ENCODE measurements at regions not wholly inside any gene's neighbourhood (a gene's known extent, or its start where the extent isn't known, plus 50 kb on each side); places are given as distances from the start of the nearest gene placed in this dataset.

GRCh38 chr9:105171589-105171988 is 72.9 kb upstream of the SLC44A1 start:
- H2AFZ ChIP-seq (ENCODE audit: low read length) = no peak overlapping the region
- H3K4me2 ChIP-seq (ENCODE audit: low read length) = no peak overlapping the region
- ChIA-PET POLR2A (interaction anchor here (0.5 kb wide), 1 partner anchor 311 kb away, joined by 4 read pairs; no protein-coding TSS in a partner anchor), CTCF (ENCODE audit: unreplicated experiment) (interaction anchor here (1.0 kb wide), 1 partner anchor 244 kb away, joined by 3 read pairs; no protein-coding TSS in a partner anchor)
- no peak for DNase-seq (ENCODE audit: low spot score)
- H3K4me1 ChIP-seq (ENCODE audit: insufficient read depth, low read length, poor library complexity, severe bottlenecking) = no peaks in the 10 kb centered on the region
- no TSS peak for BruUV-seq (replicated peaks)
- no peaks in the 10 kb centered on the region for H4K20me1 ChIP-seq (ENCODE audit: insufficient read depth, low read length)
- H3K79me2 ChIP-seq (ENCODE audit: insufficient read depth, low read depth, low read length) = no peaks in the 10 kb centered on the region
- TF ChIP-seq CTCF (conservative IDR thresholded peaks at IDR 0.05; ENCODE audit: low read length) (no peak), EZH2phosphoT487 (IDR thresholded peaks at IDR 0.05; ENCODE audit: borderline replicate concordance, low read depth, low read length) (no peak)
- H3K4me3 ChIP-seq (ENCODE audit: low read depth, low read length, poor library complexity, severe bottlenecking) = no peak overlapping the region
- no peak overlapping the region for H3K27ac ChIP-seq (ENCODE audit: low read depth, low read length, poor library complexity, severe bottlenecking)
- no peaks in the 10 kb centered on the region for H3K36me3 ChIP-seq (ENCODE audit: insufficient read depth, low read length)
- intact Hi-C loops (cut with micrococcal nuclease; ENCODE audit: unreplicated experiment) = no loop called here
- no peaks in the 10 kb centered on the region for H3K9me2 ChIP-seq (ENCODE audit: insufficient read depth, low read length)
- no peaks in the 10 kb centered on the region for H3K9me3 ChIP-seq (ENCODE audit: low read length)

GRCh38 chr9:105172436-105172835 is 72.0 kb upstream of the SLC44A1 start:
- Histone ChIP-seq H3K9me3 (ENCODE audit: low read length) (no peaks in the 10 kb centered on the region), H3K9me2 (ENCODE audit: insufficient read depth, low read length) (no peaks in the 10 kb centered on the region), H3K4me1 (ENCODE audit: insufficient read depth, low read length, poor library complexity, severe bottlenecking) (no peaks in the 10 kb centered on the region), H4K20me1 (ENCODE audit: insufficient read depth, low read length) (no peaks in the 10 kb centered on the region), H3K4me2 (ENCODE audit: low read length) (no peak overlapping the region), H3K27ac (ENCODE audit: low read depth, low read length, poor library complexity, severe bottlenecking) (no peak overlapping the region), H3K36me3 (ENCODE audit: insufficient read depth, low read length) (no peaks in the 10 kb centered on the region), H2AFZ (ENCODE audit: low read length) (no peak overlapping the region), H3K4me3 (ENCODE audit: low read depth, low read length, poor library complexity, severe bottlenecking) (no peak overlapping the region), H3K79me2 (ENCODE audit: insufficient read depth, low read depth, low read length) (no peaks in the 10 kb centered on the region)
- intact Hi-C loops (cut with micrococcal nuclease; ENCODE audit: unreplicated experiment) = no loop called here
- ChIA-PET CTCF (ENCODE audit: unreplicated experiment) (interaction anchor here (1.0 kb wide), 1 partner anchor 243 kb away, joined by 3 read pairs; no protein-coding TSS in a partner anchor), POLR2A (interaction anchor here (0.6 to 0.9 kb wide), 2 partner anchors 9 to 94 kb away, joined by 3 read pairs; no protein-coding TSS in a partner anchor)
- TF ChIP-seq EZH2phosphoT487 (IDR thresholded peaks at IDR 0.05; ENCODE audit: borderline replicate concordance, low read depth, low read length) = no peak
- no peak for TF ChIP-seq CTCF (conservative IDR thresholded peaks at IDR 0.05; ENCODE audit: low read length)
- no peak for DNase-seq (ENCODE audit: low spot score)
- no TSS peak for BruUV-seq (replicated peaks)

- Histone ChIP-seq H3K9me3 (ENCODE audit: low read length) (no peaks in the 10 kb centered on the region), H3K9me2 (ENCODE audit: insufficient read depth, low read length) (no peaks in the 10 kb centered on the region), H4K20me1 (ENCODE audit: insufficient read depth, low read length) (no peaks in the 10 kb centered on the region), H3K36me3 (ENCODE audit: insufficient read depth, low read length) (no peaks in the 10 kb centered on the region), H3K4me3 (ENCODE audit: low read depth, low read length, poor library complexity, severe bottlenecking) (no peak overlapping the region), H3K79me2 (ENCODE audit: insufficient read depth, low read depth, low read length) (no peaks in the 10 kb centered on the region), H3K4me1 (ENCODE audit: insufficient read depth, low read length, poor library complexity, severe bottlenecking) (no peaks in the 10 kb centered on the region), H2AFZ (ENCODE audit: low read length) (no peak overlapping the region), H3K4me2 (ENCODE audit: low read length) (no peak overlapping the region), H3K27ac (ENCODE audit: low read depth, low read length, poor library complexity, severe bottlenecking) (no peak overlapping the region)
- BruUV-seq (replicated peaks) = no TSS peak
- DNase-seq (ENCODE audit: low spot score) = no peak
- ChIA-PET CTCF (ENCODE audit: unreplicated experiment) (no interaction called here), POLR2A (interaction anchor here (0.6 to 0.9 kb wide), 2 partner anchors 9 to 95 kb away, joined by 3 read pairs; no protein-coding TSS in a partner anchor)
- intact Hi-C loops (cut with micrococcal nuclease; ENCODE audit: unreplicated experiment) = no loop called here
- TF ChIP-seq CTCF (conservative IDR thresholded peaks at IDR 0.05; ENCODE audit: low read length) (no peak), EZH2phosphoT487 (IDR thresholded peaks at IDR 0.05; ENCODE audit: borderline replicate concordance, low read depth, low read length) (no peak)
These were observed 71.1 kb upstream of the SLC44A1 start for GRCh38 chr9:105173306-105173705.

All from OCI-LY7 (cell line).